Breast epithelium (tissue), 4 donors: ENCODE measurements at regions not wholly inside any gene's neighbourhood (a gene's known extent, or its start where the extent isn't known, plus 50 kb on each side); places are given as distances from the start of the nearest gene placed in this dataset.
"Not testable (repeated sequence)": the region's sequence is repeated elsewhere in the genome, so short reads cannot be mapped to it uniquely, and the experiment has no call there.

Source experiments
- DNase-seq, 2 donors: peaks; one replicate each; pipeline ENCODE4 v3.0.0-alpha.2; 2019; ENCODE audit warnings: low spot score in 2 of 2
- H3K27ac ChIP-seq, 2 donors: fragments of 200-600 bp; sonication (generic) in 1 of 2; one replicate each; pipeline ENCODE4 v1.5.1; 2016 to 2019; ENCODE audit warnings: mild to moderate bottlenecking in 1 of 2
- H3K27me3 ChIP-seq, 2 donors: fragments of 200-600 bp; sonication (generic) in 1 of 2; one replicate each; pipeline versions ENCODE4 v1.5.1 to v1.6.0; 2017 to 2019; ENCODE audit warnings: control low read depth in 1 of 2, mild to moderate bottlenecking in 1 of 2
- H3K36me3 ChIP-seq: fragments of 200-600 bp; one replicate; pipeline ENCODE4 v1.5.1; 2019
- H3K4me1 ChIP-seq, 2 donors: fragments of 200-600 bp; sonication (generic); one replicate each; pipeline ENCODE4 v1.5.1; 2016 to 2019; ENCODE audit warnings: control low read depth in 1 of 2
- H3K4me3 ChIP-seq, 3 donors: fragments of 200-600 bp; sonication (generic); 1 replicate in 2 of 3; 2 replicates in 1 of 3; pipeline ENCODE4 v1.5.1; 2016 to 2019; ENCODE audit warnings: mild to moderate bottlenecking in 3 of 3, moderate library complexity in 2 of 3
- H3K9me3 ChIP-seq, 2 donors: fragments of 200-600 bp; sonication (generic) in 1 of 2; one replicate each; pipeline ENCODE4 v1.5.1; 2016 to 2019; ENCODE audit warnings: control low read depth in 1 of 2
- CTCF ChIP-seq, 3 donors: fragments of 450-650 bp; IDR thresholded peaks; one replicate each; pipeline ENCODE4 v1.5.1; 2016 to 2017; ENCODE audit warnings: antibody characterized with exemption in 3 of 3, mild to moderate bottlenecking in 3 of 3, moderate library complexity in 3 of 3
- POLR2A ChIP-seq: fragments of 450-650 bp; IDR thresholded peaks from one replicate; pipeline ENCODE4 v1.6.1; 2016; ENCODE audit warnings: antibody characterized with exemption, mild to moderate bottlenecking, moderate library complexity
- POLR2AphosphoS5 ChIP-seq, 3 donors: sonication (generic); formaldehyde crosslinking; IDR thresholded peaks; one replicate each; pipeline ENCODE4 v1.6.1; 2017; ENCODE audit warnings: antibody characterized with exemption in 3 of 3
- intact Hi-C: fragments of 100-400 bp; cut with DNase I; formaldehyde crosslinking; loops from one replicate; pipeline ENCODE4 v1.15.1; 2023; ENCODE audit warnings: low total_unique reads

- no peaks in the 10 kb centered on the region for H3K36me3 ChIP-seq
- no peaks in the 10 kb centered on the region for H3K9me3 ChIP-seq
- H3K27ac ChIP-seq: no peak overlapping the region
- no peaks in the 10 kb centered on the region for H3K4me1 ChIP-seq
- no peak for DNase-seq
- intact Hi-C loops: no loop called here
- TF ChIP-seq CTCF (IDR thresholded peaks at IDR 0.05) (no peak), POLR2AphosphoS5 (IDR thresholded peaks at IDR 0.05) (no peak), POLR2A (no peak)
- peaks cover 0 to 50% of the 10 kb centered on the region in 2 donors for H3K27me3 ChIP-seq
- H3K4me3 ChIP-seq: no peak overlapping the region
Observed at GRCh38 chr22:49685686-49686085, 142.0 kb downstream of the BRD1 start.

DNA sequence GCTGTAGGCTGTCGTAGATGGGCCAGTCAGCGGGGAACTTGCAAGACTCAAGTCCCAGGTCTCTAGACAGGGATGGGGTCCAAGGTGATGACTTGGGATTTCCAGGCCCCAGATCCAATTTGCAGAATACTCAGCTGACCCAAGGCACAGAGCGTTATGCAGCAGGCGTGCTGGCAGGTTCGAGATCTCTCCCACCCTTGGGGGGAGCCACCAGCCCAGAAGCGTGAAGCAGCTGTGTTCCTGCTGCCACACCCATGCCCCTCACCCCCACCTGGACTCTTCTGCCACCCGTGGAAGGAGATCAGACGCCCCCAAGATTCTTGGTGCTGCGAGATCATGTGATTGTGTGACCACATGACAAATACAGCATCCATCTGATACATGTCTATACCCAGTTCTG is 142.6 kb downstream of the BRD1 start:
- Histone ChIP-seq H3K9me3 (no peaks in the 10 kb centered on the region), H3K4me1 (no peaks in the 10 kb centered on the region), H3K27me3 (peaks cover 0 to 46% of the 10 kb centered on the region in 2 donors), H3K4me3 (no peak overlapping the region), H3K36me3 (no peaks in the 10 kb centered on the region), H3K27ac (no peak overlapping the region)
- intact Hi-C loops: no loop called here
- TF ChIP-seq CTCF (IDR thresholded peaks at IDR 0.05): no peak
- TF ChIP-seq POLR2A: no peak
- TF ChIP-seq POLR2AphosphoS5 (IDR thresholded peaks at IDR 0.05): no peak
- no peak for DNase-seq

- TF ChIP-seq POLR2AphosphoS5 (IDR thresholded peaks at IDR 0.05) (no peak), CTCF (IDR thresholded peaks at IDR 0.05) (no peak), POLR2A (no peak)
- Histone ChIP-seq H3K4me1 (no peaks in the 10 kb centered on the region), H3K4me3 (no peak overlapping the region), H3K27me3 (peaks cover 0 to 36% of the 10 kb centered on the region in 2 donors), H3K9me3 (no peaks in the 10 kb centered on the region), H3K36me3 (no peaks in the 10 kb centered on the region), H3K27ac (no peak overlapping the region)
- intact Hi-C loops: no loop called here
- no peak for DNase-seq
Observed at GRCh38 chr22:49683032-49683431, 144.6 kb downstream of the BRD1 start.

DNA sequence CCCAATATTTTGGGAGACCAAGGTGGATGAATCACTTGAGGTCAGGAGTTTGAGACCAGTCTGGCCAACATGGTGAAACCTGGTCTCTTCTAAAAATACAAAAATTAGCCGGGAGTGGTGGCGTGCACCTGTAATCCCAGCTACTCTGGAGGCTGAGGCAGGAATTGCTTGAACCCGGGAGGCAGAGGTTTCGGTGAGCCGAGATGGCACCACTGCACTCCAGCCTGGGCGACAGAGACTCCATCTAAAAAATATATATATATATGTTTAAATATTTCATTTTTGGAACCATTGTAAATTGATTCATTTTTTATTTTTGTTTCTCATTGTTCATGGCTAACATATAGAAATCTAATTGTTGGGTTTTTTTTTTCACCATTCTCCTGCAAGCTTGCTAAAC is 146.9 kb downstream of the BRD1 start:
- H3K9me3 ChIP-seq, H3K36me3 ChIP-seq, H3K4me3 ChIP-seq, H3K27ac ChIP-seq, DNase-seq, intact Hi-C loops, H3K4me1 ChIP-seq: not testable (repeated sequence)
- peaks cover 0 to 29% of the 10 kb centered on the region in 2 donors for H3K27me3 ChIP-seq

DNA sequence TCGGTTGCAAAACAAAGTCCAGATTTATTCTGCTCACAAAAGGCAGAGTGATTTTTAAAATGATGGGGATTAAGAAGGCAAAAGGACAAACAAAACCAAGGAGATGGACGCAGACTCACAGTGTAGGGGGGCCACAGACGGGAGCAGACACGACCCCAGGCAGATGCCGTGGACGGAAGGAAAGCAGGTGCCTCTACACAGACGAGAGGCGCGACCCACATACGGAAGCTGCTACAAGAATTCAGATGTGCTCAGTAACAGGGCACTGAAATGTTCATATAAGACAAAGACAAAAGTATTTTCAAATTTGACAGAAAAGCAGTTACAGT is 148.9 kb downstream of the BRD1 start:
- Histone ChIP-seq H3K4me1 (no peaks in the 10 kb centered on the region), H3K4me3 (no peak overlapping the region), H3K27me3 (peaks cover 0 to 35% of the 10 kb centered on the region in 2 donors), H3K36me3 (no peaks in the 10 kb centered on the region), H3K9me3 (no peaks in the 10 kb centered on the region), H3K27ac (no peak overlapping the region)
- no peak for DNase-seq
- TF ChIP-seq POLR2A (no peak), POLR2AphosphoS5 (IDR thresholded peaks at IDR 0.05) (no peak), CTCF (IDR thresholded peaks at IDR 0.05) (no peak)
- intact Hi-C loops: no loop called here

DNA sequence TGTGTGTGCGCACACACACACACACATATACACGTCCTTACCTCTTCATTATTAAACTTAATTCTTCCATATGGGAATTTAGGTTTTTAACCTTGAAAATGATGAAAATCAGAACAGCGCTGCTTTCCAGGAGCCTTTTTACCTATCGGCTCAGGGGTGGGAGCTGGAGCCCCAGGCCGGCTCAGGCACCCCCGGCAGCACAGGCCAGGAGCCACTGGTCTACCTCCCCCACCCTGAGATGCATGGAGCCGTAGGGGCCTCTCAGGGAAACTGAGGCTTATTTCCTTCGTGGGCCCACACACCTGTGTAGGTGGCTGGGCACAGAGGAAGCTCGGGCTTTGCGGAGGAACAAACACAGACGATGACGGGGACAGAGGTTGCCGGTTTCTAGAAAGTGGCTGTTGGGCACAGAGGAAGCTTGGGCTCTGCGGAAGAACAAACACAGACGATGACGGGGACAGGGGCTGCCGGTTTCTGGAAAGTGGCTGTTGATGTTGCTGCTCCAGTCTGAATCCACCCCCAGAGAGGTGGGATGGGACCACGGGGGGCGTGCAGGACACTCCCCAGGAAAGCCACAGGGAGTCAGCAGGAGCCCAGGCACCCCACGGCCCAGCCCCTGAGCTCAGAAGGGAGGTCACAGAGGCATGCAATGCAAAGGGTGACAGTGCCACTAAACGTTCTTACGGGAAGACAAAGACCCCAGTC is 149.4 kb downstream of the BRD1 start:
- intact Hi-C loops: no loop called here
- DNase-seq: no peak
- Histone ChIP-seq H3K9me3 (no peaks in the 10 kb centered on the region), H3K4me3 (no peak overlapping the region), H3K27ac (no peak overlapping the region), H3K4me1 (no peaks in the 10 kb centered on the region), H3K27me3 (peaks cover 0 to 39% of the 10 kb centered on the region in 2 donors), H3K36me3 (no peaks in the 10 kb centered on the region)
- no peak for TF ChIP-seq CTCF (IDR thresholded peaks at IDR 0.05)
- TF ChIP-seq POLR2A: no peak
- no peak for TF ChIP-seq POLR2AphosphoS5 (IDR thresholded peaks at IDR 0.05)
